Smooth muscle cell of the brain vasculature (primary cell): ENCODE measurements at regions not wholly inside any gene's neighbourhood (a gene's known extent, or its start where the extent isn't known, plus 50 kb on each side); places are given as distances from the start of the nearest gene placed in this dataset.
A peak's percentile ranks its signal among the peaks of the same experiment; 100 is the strongest.

Experiments
- DNase-seq: peaks from one replicate; pipeline ENCODE4 v3.0.0-alpha.2; 2012; ENCODE audit warnings: low read depth, low spot score

- no peak for DNase-seq
Observed at GRCh38 chr2:38207168-38207567, 131.2 kb upstream of the CYP1B1 start.

GRCh38 chr2:38203446-38203810 is 127.5 kb upstream of the CYP1B1 start:
- DNase-seq = no peak

GRCh38 chr2:38202713-38203445 is 126.9 kb upstream of the CYP1B1 start:
- no peak for DNase-seq

- DNase-seq = no peak
Observed at GRCh38 chr2:38201784-38202183, 125.8 kb upstream of the CYP1B1 start.

- no peak for DNase-seq
Observed at GRCh38 chr2:38200598-38200997, 124.6 kb upstream of the CYP1B1 start.

GRCh38 chr2:38199127-38199526 is 123.2 kb upstream of the CYP1B1 start:
- no peak for DNase-seq

- no peak for DNase-seq
Observed at GRCh38 chr2:38194751-38195150, 118.8 kb upstream of the CYP1B1 start.

- no peak for DNase-seq
Observed at GRCh38 chr2:38192976-38193375, 117.0 kb upstream of the CYP1B1 start.

- no peak for DNase-seq
Observed at GRCh38 chr2:38192046-38192445, 116.1 kb upstream of the CYP1B1 start.

- no peak for DNase-seq
Observed at GRCh38 chr2:38191516-38191915, 115.6 kb upstream of the CYP1B1 start.

GRCh38 chr2:38190542-38191218 is 114.7 kb upstream of the CYP1B1 start:
- no peak for DNase-seq

- no peak for DNase-seq
Observed at GRCh38 chr2:38187541-38188011, 111.6 kb upstream of the CYP1B1 start.

- no peak for DNase-seq
Observed at GRCh38 chr2:38185012-38185491, 109.1 kb upstream of the CYP1B1 start.

- no peak for DNase-seq
Observed at GRCh38 chr2:38182492-38183003, 106.6 kb upstream of the CYP1B1 start.

- DNase-seq = no peak
Observed at GRCh38 chr2:38181806-38182491, 106.0 kb upstream of the CYP1B1 start.

GRCh38 chr2:38180754-38181153 is 104.8 kb upstream of the CYP1B1 start:
- no peak for DNase-seq

- DNase-seq = peak; percentile 53
Observed at GRCh38 chr2:38178556-38179419, 102.8 kb upstream of the CYP1B1 start.

- DNase-seq = peak; percentile 50
Observed at GRCh38 chr2:38178119-38178518, 102.2 kb upstream of the CYP1B1 start.

GRCh38 chr2:38176619-38177021 is 100.7 kb upstream of the CYP1B1 start:
- DNase-seq = peak; percentile 47

- no peak for DNase-seq
Observed at GRCh38 chr2:38174646-38175423, 98.9 kb upstream of the CYP1B1 start.

- no peak for DNase-seq
Observed at GRCh38 chr2:38174131-38174530, 98.2 kb upstream of the CYP1B1 start.
